GM12891 (cell line): ENCODE measurements at regions not wholly inside any gene's neighbourhood (a gene's known extent, or its start where the extent isn't known, plus 50 kb on each side); places are given as distances from the start of the nearest gene placed in this dataset.

Source experiments
- DNase-seq: peaks from one replicate; pipeline ENCODE4 v3.0.0; 2011; ENCODE audit warnings: low spot score; ENCODE audit not compliant: insufficient read length
- FAIRE-seq: peaks from 2 replicates; lab custom pipeline; 2011; peaks lifted over from hg19 to GRCh38; lab: Jason Lieb, UNC
- PAX5 ChIP-seq: IDR thresholded peaks from 2 replicates; pipeline ENCODE4 v1.6.1; 2011; ENCODE audit warnings: low read length, moderate library complexity, mild to moderate bottlenecking; ENCODE audit not compliant: insufficient read depth, severe bottlenecking
- POLR2A ChIP-seq: IDR thresholded peaks from 2 replicates; pipeline ENCODE4 v1.6.1; 2011; ENCODE audit warnings: low read depth, low read length, control low read depth
- POLR2AphosphoS5 ChIP-seq: IDR thresholded peaks from 2 replicates; pipeline ENCODE4 v1.6.1; 2011; ENCODE audit warnings: low read depth, low read length, control low read depth
- POU2F2 ChIP-seq: IDR thresholded peaks from 2 replicates; pipeline ENCODE4 v1.6.1; 2011; ENCODE audit warnings: low read depth, mild to moderate bottlenecking, control low read depth, low read length, moderate library complexity
- SPI1 ChIP-seq: IDR thresholded peaks from 2 replicates; pipeline ENCODE4 v1.6.1; 2011; ENCODE audit warnings: low read depth, low read length, control low read depth
- TAF1 ChIP-seq: IDR thresholded peaks from 2 replicates; pipeline ENCODE4 v1.6.1; 2011; ENCODE audit warnings: low read depth, low read length, control low read depth

DNA sequence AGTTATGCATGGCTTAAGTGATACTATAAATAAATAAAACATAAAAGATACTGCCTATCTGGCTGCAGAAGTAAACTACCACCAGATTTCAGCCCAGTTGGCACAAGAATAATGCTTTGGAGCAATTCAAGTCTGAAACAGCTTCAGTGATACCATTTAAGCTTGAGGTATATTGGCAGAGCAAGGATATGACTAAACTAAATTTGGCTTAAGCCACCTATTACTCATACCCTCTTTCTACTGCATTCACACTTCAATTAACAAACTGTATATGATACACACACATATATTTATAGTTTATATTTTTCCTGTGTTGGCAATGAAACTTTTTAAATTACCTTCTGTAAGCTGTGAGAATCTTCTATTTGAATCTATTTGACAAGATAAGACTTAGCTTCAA is 431.9 kb downstream of the ANXA1 start:
- no peak for TF ChIP-seq POLR2AphosphoS5
- TF ChIP-seq TAF1, result no peak
- no peak for TF ChIP-seq PAX5
- no peak for TF ChIP-seq POU2F2
- no peak for TF ChIP-seq POLR2A
- no peak for TF ChIP-seq SPI1
- DNase-seq, result no peak
- no peak for FAIRE-seq

DNA sequence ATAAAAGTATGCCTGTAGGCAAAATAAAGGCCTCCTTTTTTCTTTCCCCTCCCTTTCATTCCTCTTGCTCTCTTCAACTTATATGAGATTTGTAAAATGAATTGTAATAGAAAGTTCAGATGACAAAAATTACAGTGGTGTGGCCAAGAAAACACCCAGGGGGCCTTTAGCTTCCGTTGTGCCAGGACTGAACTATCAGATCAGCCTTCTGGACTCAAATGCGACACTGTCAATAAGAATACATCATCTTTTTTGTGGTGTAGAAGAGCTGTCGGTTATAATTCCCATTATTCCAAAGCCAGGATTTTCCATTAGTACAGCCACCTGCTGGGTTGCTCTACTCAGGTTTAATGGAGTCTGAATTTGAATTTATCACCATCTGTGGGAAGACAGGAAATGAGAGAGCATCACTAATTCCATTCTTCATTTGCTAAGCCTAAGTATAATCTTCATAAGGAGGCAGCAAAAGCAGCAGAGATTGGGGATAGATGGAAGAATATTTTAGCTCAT is 443.4 kb downstream of the ANXA1 start:
- TF ChIP-seq PAX5, result no peak
- no peak for TF ChIP-seq POLR2A
- TF ChIP-seq POU2F2, result no peak
- no peak for TF ChIP-seq SPI1
- no peak for TF ChIP-seq TAF1
- TF ChIP-seq POLR2AphosphoS5, result no peak
- FAIRE-seq, result no peak
- no peak for DNase-seq

DNA sequence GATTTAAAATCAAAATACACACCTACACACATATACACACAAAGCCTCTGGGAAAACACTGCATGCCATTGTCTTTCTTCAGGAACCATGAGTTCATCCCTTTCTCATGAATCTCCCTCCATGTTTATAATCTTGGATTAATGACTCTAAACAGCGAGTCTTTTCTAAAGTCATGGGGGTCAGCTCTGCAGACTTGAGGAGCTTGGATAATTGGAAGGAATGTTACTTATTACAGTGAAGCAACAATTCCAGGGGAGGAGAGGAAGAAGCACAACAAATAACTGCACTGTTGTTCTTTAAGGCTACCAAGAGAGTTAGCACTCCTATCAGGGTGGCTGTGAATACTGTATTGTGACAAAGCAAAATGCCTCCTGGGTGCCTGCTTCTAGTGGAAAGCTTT is 444.7 kb downstream of the ANXA1 start:
- no peak for TF ChIP-seq TAF1
- no peak for TF ChIP-seq POLR2AphosphoS5
- TF ChIP-seq SPI1, result no peak
- TF ChIP-seq POLR2A, result no peak
- TF ChIP-seq POU2F2, result no peak
- TF ChIP-seq PAX5, result no peak
- no peak for DNase-seq
- FAIRE-seq, result no peak

DNA sequence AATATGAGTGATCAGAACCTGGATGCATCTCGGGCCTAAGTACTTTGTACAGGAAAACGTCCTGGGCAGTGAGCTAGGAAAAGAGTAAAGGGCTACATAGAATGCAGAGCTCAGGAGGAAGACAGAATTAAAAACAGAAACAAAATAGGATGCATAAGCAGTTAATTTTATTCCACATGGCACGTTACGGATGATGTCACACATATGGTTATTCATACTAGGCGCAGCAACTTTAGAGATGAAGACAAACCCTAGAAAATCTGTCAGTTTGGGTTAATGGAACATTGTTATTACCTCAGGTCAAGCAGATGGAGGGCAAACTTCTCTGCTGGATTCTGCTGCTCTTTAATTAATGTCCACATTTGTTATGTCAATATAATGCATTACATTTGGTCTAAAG is 445.4 kb downstream of the ANXA1 start:
- no peak for TF ChIP-seq SPI1
- no peak for TF ChIP-seq PAX5
- TF ChIP-seq TAF1, result no peak
- no peak for TF ChIP-seq POU2F2
- TF ChIP-seq POLR2A, result no peak
- TF ChIP-seq POLR2AphosphoS5, result no peak
- FAIRE-seq (no peak), DNase-seq (no peak)

DNA sequence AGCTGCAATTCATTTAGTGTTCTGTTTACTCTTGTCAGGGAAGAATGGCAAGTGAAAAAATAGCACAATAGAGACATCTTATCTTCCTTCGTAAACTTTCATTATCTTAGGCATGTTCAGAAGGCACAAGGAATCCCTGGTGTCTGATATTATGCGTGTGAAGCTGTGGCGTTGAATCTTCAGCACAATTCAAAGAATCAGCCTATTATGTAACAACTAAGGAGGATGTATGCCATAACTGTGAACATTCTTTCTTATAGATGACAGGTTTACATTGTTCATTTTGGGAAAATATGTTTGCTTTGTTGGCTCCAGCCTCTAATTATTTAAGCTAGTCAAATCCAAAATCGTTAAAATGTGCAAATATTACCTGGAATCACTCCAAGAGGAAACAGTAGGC is 446.1 kb downstream of the ANXA1 start:
- no peak for FAIRE-seq
- TF ChIP-seq PAX5 (no peak), SPI1 (no peak), TAF1 (no peak), POLR2A (no peak), POLR2AphosphoS5 (no peak), POU2F2 (no peak)
- DNase-seq, result no peak

DNA sequence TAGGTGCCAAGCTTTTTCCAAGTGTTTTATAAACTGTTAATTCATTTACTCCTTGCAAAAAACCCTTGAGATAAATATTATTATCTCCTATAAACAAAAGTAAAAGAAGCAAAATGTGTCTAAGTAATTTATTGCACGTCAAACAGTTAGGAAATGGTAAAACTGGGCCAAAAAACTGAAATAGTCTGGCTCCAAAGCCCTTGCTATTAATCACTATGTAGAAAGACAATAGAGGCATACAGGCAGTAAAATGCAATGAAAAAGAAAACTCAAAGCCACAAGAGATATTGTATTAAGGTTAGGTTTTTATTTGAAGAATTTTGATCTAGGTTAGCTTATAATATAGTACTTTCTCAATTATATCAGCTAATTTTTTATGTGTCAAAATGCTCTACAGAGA is 457.7 kb downstream of the ANXA1 start:
- DNase-seq, result no peak
- TF ChIP-seq SPI1 (no peak), PAX5 (no peak), POU2F2 (no peak), POLR2A (no peak), POLR2AphosphoS5 (no peak), TAF1 (no peak)
- no peak for FAIRE-seq

DNA sequence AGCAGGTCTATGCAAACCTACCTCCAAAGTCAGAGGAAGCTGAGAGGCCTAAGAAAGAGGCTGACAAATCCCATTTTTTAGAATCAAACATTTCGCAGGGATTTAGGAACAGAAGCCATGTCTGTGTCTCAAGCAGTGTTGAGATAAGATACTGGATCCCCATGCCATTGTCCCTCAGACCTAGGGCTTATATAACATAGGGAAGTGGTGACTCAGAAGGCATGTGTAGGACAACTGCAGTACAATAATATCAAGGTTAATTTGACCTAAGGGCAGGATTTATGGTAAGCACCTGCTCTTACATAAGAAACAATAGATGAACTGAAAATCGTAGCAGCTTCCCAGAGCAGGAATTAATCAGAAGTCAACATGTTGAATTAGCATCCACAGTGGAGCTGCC is 459.4 kb downstream of the ANXA1 start:
- FAIRE-seq (no peak), DNase-seq (no peak)
- TF ChIP-seq SPI1 (no peak), TAF1 (no peak), POLR2A (no peak), PAX5 (no peak), POLR2AphosphoS5 (no peak)

DNA sequence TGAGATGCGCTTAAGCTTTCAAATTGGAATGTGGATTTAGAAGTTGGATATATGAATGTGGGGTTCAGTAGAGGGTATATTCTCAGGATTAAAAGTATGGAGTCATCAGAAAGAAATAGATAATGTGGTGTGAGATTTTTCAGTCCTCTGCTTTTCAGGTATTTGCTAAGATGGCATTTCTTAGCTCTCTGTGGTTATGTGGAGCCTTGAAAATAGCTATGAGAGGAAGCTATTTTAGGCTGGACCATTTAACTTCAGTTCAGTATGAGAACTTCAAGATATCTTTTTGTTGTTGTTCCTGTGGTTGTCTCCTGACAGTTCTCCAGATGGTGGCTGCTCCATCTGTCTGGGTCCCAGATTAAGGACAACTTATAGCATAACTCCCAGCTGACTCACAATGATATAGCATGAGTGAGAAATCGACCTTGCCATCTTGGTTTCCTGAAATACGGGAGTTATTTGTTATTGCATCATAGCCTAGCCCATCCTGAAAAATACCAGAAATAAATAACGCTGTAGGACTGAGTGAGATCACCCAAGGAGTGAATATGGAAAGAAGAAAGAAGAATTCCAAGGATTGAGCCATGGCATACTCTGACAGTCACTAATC is 461.5 kb downstream of the ANXA1 start:
- no peak for FAIRE-seq
- TF ChIP-seq POLR2A, result no peak
- TF ChIP-seq TAF1, result no peak
- no peak for TF ChIP-seq POLR2AphosphoS5
- TF ChIP-seq SPI1, result no peak
- no peak for TF ChIP-seq POU2F2
- DNase-seq, result no peak

DNA sequence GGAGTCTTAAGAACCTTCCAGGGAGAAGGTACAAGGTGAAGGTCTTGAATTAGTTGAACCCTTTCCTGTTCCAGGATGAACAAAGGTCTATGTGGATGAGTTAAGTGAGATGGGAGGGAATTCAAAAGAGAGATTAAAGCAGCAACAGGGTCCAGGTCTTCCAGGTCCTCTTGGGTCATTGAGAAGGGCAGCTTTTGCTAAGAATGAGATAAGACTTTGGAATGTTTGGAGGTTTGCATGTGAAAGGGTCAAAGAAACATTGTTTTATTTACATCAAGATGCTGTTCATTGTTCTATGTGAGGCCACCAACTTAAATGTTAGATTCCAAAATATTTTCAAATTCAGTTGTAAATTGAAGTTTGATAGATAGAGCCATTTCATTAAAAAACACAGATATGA is 463.9 kb downstream of the ANXA1 start:
- FAIRE-seq, result no peak
- TF ChIP-seq POLR2AphosphoS5, result no peak
- TF ChIP-seq POLR2A, result no peak
- no peak for TF ChIP-seq POU2F2
- DNase-seq, result no peak

DNA sequence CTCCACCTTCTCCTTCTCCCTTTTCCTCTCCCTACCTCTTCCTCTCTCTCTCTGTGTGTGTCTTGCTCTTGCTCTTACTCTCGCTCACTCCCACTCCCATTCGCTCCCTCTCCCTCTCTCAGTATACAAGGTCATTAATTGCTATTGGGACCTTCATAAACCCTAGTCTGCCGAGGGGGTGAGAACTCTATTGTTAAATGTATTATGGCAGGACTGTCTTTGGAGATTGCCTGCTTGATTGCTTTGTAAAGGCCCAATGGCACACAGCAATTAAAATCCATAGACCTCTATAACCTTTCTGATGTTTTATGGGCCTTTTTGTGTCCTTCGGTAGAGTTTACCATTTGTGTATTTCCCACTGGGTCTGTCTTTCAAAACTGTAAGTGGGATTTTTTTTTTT is 465.9 kb downstream of the ANXA1 start:
- DNase-seq (no peak), FAIRE-seq (no peak)
- TF ChIP-seq PAX5 (no peak), POLR2A (no peak), POU2F2 (no peak), POLR2AphosphoS5 (no peak), TAF1 (no peak), SPI1 (no peak)

DNA sequence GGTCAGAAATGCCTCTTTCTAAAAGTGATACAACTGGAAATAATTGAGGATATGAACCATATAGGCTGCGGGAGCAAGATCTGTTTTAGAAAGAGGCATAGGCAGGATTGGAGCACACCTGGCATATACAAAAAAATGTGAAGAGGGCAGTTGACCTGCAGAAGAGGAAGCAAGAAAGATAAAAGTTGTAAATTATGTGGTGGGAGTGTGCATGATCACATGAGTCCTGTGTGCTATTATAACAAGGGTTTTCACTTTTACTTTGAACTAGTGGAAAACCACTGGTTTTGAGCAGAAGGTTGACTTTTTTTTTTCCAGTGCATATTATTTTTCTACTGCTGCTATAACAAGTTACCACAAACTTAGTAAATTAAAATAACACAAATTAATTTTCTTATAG is 489.3 kb downstream of the ANXA1 start:
- FAIRE-seq, result no peak
- no peak for TF ChIP-seq POLR2A
- TF ChIP-seq POU2F2, result no peak
- no peak for TF ChIP-seq POLR2AphosphoS5
- no peak for TF ChIP-seq TAF1
- no peak for TF ChIP-seq PAX5
- TF ChIP-seq SPI1, result no peak
- no peak for DNase-seq
